Stimulated activated CD4-positive, alpha-beta T cell treated with anti-CD3 and anti-CD28 coated beads, Interleukin-15, amount 100 ng/mL, for 48 hours (primary cell): ENCODE measurements at regions not wholly inside any gene's neighbourhood (a gene's known extent, or its start where the extent isn't known, plus 50 kb on each side); places are given as distances from the start of the nearest gene placed in this dataset.
"Not testable (repeated sequence)": the region's sequence is repeated elsewhere in the genome, so short reads cannot be mapped to it uniquely, and the experiment has no call there.

ENCODE experiments used
- DNase-seq, 2 donors: peaks; one replicate each; pipeline ENCODE4 v3.0.0-alpha.2; 2020; ENCODE audit warnings: low read depth in 2 of 2

DNA sequence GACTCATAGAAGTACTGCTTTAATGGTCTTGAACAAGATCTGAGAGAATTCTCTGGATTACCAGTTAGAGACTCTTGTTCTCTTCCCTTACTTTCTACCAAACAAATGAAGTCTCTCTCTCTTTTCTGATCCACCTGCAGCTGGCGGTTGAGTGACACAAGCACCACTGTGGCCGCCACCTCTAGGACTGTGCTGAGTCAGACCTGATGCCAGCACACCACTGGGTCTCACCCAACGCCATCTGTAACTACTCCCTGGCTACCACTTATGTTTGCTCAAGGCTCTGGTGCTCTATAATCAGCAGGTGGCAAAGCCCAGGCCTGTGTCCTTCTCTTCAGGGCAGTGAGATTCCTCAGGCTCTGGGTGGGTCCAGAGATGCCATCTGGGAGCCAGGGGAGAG, 1173.5 kb downstream of the RPA4 start:
- DNase-seq: no peak

DNA sequence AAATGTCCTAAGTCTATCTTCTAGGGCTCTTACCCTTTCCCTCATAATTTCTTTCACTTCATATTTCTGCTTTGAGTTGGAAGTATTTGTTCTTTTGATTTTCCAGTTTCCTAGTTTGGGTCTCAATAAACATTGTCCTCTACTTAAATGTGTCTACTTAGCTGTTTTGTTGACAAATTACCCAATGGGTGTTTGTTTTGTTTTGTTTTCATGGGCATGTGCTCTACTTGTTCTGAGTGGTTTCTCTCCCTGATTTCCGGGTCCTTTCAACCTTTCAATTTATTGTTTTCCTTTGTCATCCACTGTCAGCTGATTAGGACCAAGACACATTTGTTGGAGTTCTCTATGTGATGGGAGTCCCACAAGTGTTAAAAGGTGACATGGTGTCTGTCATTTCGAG, 1181.4 kb downstream of the RPA4 start:
- no peak for DNase-seq

DNA sequence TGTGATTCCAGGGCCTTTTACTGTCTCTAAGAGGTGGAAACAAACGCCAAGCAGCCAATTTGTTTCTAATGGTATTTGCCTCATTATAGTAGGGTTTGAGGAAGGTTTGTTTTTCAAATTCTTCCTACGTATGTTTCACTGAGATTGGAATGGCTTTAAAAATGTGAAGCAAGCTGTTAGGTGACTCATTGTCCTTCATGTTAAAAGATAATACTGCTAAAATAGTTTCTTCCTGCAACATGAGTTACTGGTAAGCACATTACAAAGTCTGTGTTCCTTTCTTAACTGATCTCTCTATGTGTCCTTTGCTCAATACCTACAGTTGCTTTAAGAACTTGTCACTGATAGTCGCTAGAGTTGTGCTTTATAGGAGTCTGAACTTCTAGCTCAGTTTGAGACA, 1183.9 kb downstream of the RPA4 start:
- no peak for DNase-seq

DNA sequence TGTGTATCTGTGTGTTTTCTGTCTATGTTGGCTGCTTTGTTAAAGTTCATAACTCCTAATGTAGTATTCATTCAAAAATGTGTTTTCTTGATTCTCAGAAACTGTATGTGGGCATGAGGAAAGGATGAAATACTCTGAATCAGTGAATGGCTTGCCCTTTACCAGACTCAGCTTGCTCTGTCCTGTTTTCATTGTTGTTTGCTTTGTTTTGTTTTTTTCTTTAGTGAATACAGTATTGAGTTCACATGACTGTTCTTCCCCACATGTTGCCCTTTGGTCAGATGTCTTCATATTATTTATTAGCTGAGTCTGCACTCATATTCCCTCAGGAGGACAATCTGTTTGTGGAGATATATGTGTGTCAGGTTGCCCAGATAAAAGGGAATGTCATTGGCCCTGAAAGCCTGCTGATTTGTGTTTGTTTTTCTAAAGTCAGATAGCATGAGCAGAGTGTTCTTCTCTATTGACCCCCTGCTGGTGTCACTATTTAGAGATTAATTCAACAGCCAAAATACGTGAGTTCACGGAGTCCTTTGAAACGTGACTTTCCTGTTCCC, 1184.4 kb downstream of the RPA4 start:
- no peak for DNase-seq

DNA sequence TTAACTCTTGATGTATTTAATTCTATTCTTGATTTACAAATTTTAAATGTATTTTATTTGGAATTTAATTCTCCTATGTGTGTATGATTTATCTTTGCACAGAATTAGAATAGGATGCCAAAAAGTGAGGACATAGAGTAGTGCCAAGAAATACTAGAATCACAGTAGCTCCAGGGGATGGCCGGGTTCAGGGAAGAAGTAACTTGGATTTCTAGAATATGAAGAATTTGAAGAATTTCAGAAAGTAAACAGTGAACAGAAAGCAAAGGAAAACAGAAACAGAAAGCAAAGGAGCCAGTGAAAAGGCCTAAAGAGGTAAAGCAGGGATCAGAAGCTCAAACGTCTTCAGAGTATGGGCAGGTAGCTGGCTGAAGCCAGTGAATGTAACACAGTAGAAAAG, 1187.6 kb downstream of the RPA4 start:
- DNase-seq: no peak

DNA sequence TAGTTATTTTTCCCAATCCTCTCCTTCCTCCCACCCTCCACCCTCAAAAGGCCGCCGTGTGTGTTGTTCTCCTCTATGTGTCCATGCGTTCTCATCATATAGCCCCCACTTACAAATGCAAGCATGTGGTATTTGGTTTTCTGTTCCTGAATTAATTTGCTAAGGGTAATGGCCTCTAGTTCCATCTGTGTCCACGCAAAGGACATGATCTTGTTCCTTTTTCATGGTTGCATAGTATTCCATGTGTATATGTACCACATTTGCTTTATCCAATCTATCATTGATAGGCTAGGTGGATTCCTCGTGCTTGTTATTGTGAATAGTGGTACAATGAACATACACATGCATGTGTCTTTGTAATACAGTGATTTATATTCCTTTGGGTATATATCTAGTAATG, 1193.7 kb downstream of the RPA4 start:
- no peak for DNase-seq

DNA sequence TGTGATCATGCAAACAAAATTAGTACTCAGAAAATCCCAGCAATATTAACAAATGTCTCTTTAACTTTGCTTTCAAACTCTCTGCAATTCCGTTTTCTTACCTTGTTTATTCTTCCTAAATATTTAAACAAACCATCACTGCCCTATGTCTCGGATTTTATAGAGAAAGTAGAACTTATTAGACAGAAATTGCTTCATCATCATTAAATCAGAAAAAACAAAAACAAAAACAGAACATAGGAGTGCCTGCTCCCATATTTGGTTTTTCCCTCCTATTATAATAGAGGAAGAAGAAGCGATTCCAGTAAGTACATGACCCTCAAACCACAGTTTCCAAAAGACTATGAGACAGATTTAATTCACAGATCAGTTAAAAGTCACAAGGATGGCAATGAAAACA, 1228.0 kb downstream of the RPA4 start:
- DNase-seq: no peak

DNA sequence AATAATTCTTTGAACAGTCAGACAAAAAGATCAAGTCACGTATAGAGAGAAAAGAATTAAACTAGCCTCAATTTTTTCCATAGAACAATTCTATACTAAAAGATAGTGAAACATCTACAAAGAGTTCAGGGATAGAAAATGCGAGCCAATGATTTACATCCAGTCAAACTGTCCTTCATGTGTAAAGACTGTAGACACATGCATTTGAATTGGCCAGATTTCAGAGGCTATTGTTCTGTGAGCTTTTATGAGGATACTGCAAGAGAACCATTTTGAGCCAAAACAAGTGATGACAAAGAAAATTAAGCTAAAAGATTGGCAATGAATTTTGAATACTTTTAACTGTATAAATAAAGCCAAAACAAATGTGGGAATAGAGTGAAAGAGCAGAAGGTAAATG, 1230.3 kb downstream of the RPA4 start:
- no peak for DNase-seq

DNA sequence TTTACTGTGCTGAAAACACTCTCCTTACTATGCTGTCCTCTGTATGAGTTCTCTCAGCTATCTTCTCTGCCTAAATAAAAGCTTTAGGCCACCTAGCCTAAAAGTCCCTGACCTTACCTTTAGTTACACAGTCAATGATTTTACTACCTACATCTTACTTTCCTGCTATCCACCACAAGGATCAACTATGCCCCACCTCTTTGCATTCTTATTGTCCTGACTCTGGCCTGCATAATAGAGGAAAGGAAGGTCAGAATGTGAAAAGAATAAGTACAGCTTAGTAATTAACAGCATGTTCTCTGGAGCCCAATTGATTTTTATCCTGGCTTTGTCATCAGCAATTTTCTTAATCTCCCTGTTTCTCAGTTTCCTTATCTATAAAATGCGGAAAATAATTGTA, 1257.8 kb downstream of the RPA4 start:
- DNase-seq: no peak

DNA sequence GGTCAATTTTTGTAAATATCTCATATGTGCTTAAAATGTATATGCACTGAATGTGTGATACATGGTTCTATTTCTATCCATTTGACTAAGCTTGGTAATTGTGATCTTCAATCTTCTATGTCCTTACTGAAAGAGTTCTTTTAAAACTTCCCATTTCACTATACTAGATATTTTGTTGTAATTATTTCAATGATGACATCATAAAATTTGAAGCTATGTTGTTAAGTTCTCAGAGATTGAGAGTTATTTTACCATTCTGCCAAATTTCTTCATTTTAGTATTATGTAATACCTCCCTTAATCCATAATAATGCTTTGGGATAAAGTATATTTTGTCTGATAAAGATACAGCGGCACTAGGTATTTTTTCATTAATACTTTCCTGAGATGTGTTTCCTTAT, 1307.3 kb downstream of the RPA4 start:
- DNase-seq: no peak

DNA sequence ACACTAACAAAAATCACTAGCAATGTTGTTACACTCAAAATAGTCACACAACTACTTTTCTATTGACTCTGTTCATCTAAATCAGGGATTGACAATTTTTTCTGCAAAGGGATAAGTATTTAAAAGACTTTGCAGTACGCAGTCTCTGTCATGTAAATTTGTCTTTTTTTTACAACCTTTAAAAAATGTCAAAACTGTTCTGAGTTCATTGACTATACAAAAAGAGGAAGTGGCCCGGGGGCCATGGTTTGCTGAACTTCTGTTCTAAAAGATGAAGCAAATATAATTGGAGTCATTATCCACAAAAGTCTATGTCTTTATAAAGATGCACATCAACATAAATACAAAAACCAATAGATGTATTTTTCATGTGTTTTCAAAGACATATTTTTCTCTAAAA, 1310.3 kb downstream of the RPA4 start:
- DNase-seq: no peak

DNA sequence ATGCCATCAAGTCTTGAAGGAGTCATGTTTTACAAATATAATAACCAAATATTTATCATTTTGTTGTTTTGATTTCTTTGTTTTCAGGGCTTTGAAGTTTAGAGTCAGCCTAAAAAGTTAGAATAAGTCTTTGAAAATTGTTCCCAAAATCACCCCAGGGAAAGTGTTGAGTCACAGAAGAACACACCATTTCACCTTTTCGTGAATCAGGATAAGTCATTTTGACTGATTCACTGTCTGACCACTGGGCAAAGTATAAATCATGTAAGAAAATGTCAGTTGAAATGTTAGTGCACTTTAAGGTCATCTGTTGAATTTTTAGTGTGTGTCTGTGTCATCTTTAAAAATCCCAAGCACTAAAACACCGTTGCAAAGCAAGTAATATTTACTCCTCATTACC, 1320.1 kb downstream of the RPA4 start:
- no peak for DNase-seq

DNA sequence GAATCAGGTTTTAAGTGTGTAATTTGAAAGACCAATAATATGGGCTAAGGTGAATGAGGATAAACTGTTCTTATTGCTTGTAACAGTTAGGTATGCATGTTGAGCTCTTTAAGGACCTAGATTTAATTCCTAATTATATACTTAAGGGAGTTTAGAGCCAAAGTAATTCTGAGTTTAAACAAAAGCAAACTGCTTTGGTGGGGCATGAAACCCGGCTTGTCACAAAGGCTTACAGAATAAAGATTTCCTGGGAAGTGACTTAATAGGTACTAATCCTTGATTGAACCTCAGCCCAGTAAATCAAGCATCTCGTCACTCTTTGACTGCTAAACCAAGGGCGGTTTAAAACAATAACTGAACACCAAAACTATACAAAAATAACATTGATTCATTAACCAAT, 1324.2 kb downstream of the RPA4 start:
- DNase-seq: no peak

DNA sequence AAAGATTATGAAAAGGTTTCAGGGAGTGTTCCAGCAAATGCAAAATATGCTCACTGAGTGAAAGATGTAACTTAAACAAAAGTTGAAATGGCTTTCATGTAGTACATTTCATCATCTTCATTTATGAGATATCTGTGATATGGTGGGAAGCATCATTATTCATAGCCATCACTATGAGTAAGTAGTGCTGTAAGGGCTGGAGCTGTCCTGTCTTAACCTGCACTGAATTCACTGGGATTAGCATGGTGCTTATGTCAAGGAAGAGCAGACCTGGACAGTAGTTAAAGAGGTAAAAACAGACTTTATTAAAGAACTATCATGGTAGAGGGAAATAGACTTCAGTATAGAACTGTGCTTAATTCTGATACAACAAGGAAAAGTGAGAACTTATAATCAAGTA, 1347.3 kb downstream of the RPA4 start:
- no peak for DNase-seq

DNA sequence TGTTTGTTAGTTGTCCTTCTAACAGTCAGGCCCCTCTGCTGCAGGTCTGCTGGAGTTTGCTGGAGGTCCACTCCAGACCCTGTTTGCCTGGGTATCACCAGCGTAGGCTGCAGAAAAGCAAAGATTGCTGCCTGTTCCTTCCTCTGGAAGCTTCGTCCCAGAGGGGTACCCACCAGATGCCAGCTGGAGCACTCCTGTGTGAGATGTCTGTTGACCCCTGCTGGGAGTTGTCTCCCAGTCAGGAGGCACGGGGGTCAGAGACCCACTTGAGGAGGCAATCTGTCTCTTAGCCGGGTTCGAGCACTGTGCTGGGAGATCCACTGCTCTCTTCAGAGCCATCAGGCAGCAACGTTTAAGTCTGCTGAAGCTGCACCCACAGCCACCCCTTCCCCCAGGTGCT, 1356.4 kb downstream of the RPA4 start:
- not testable (repeated sequence) for DNase-seq

DNA sequence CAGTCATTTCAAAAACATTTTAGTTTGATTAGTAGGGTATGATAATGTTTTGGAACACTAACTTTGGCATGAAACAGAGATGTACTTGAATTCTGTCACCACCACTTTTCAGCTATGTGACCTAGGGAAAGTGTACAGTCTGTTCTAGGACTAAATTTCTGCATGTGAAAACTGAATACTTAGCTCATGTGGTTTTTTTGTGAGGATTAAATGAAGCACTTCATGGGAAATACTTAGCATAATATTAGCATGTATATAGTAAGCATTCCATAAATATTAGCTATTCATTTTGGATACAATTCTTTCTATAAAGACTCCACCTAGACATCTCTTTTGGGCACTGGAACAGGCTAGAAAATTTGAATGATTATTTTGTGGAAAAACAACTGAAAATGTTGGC, 1379.4 kb downstream of the RPA4 start:
- DNase-seq: no peak

DNA sequence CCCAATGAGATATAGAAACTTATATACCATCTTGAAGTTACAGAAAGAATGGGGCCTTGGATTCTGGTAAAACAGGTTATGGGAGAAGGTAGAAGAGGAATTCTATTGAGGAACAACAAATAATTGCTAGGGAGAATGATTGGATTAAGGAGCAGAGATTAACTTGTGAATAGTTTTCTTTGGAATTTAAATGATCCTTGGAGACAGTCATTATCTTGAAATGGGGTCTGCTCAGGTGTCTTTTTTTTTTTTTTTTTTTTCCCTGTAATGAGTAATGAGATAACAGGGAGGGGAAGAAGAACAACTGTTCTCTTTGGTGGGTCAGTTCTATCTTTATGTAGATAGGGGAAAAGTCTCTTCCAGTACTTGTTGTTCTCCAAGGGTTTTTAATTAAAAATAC, 1406.0 kb downstream of the RPA4 start:
- no peak for DNase-seq

DNA sequence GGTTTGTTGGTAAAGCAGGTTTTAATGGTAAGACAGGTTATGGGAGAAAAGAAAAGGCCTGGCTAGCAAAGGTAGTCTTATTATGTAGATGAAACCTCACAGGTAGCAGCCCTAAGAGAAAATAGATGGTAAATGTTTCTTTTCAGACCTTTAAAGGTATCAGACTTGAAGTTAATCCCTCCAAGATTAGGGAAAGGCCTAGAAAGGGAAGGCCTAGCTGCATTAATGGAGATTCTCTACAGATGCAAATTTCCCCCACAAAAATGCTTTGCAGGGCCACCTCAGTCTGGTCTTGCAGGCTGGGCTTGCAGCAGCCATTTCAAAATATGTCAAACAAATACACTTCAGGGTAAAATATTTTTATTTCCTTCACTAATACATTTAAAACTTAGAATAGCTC, 1410.6 kb downstream of the RPA4 start:
- DNase-seq: no peak

DNA sequence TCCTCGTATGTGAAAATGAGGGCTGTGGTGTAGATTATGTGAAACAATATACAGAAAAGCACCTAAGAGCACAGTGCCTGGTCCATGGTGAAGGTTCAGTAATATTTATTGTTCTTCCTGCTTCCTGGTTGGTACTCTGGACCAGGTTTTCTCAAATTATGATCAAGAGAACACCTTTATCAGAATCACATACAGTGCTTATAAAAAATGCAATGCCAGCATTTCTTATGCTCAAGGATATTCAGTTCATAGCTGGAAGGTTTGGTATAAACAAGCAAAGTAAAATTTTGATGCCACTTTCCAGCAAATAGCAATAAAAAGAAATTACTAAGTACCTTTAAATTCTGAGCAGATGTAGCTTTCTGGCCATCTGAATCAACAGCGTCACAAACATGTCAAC, 1412.4 kb downstream of the RPA4 start:
- DNase-seq: no peak

DNA sequence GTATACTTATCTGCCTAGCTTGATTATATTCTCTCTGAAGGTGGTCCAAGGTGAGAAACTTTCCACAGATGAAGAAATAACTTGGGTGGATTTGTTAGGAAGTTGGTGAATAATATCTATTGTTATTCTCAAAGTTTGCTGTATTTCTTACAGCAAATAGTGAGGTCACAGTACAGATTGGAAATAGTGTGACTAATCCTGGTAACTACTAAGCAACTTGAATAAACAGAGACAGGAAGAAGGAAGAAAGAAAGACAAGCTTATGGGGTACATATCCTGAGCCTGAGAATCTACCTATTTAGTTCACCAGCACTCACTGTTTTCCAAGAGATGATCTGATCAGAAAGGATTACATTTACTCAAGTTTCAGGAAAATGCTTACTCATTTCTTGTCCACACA, 1416.1 kb downstream of the RPA4 start:
- no peak for DNase-seq

DNA sequence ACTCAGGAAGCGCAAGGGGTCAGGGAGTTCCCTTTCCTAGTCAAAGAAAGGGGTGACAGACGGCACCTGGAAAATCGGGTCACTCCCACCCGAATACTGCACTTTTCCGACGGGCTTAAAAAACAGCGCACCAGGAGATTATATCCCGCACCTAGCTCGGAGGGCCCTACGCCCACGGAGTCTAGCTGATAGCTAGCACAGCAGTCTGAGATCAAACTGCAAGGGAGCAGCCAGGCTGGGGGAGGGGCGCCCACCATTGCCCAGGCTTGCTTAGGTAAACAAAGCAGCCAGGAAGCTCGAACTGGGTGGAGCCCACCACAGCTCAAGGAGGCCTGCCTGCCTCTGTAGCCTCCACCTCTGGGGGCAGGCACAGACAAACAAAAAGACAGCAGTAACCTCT, 1416.8 kb downstream of the RPA4 start:
- not testable (repeated sequence) for DNase-seq

DNA sequence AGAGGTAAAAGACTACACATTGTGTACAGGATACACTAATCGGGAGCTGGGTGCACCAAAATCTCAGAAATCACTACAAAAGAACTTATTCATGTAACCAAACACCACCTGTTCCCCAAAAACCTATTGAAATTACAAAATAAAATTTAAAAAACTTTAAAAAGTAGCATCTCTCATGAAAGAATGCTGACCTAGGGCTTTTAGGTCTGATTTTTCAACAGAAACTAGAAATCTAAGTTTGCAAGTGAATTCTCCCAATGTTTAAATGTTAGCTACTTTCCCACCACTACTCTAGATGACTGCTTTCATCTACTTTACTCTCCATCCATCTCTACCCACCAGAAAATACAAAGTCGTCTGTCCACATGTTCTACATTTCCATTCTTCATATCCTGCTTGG, 1447.7 kb downstream of the RPA4 start:
- DNase-seq: no peak

DNA sequence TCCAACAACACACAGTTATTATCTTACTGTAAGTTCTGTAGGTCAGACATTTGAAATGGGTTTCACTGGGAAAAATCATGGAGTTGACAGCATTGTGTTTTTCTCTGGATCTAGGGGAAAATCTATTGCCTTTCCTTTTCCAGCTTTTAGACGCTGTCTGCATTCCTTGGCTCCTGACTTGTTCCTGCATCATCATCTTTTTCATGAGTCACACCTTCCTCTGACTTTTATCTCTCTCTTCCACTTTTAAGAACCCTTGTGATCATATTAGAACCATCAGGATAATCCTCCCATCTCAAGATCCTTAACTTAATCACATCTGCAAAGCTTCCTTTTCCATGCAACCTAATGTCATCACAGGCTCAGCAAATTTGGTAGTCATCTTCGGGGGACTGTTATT, 1454.8 kb downstream of the RPA4 start:
- DNase-seq: no peak

DNA sequence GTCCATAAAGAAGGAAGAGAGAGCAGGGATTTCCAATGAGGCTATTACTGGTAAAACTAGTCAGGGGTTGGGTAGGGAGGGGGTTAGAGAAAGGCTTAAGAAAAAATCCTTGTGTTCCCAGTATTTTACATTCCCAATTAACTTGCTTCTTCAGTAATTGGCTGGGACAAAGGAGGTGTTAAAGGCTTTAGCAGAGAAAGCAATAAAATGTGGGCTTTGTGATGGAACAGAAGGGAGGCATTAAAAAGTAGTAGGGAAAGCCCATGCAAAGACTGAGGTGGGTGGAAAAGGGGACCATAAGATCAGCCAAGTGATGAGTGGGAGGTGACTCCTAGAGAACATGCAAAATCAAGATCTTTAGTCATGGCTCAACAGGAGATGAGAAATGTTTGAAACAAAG, 1467.2 kb downstream of the RPA4 start:
- DNase-seq: no peak

DNA sequence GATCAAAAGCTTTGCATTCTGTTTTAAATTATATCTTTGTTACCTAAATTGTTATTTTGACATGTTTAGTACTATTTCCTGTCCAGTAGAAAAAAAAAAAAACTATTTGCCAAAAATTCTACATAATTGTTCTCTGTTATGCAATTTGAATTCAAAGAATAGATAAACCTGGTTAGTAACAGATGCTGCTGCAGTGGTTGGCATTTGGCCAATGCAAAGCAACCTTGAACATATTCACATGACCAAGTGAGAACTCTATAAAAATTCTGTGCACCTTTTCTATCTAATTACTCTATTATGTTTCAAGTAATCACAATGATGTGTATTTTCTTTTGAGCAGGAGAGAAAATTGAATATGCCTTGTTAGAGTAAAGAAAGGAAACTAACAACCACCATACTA, 1473.4 kb downstream of the RPA4 start:
- DNase-seq: no peak
